HepG2 (cell line): ENCODE measurements at regions not wholly inside any gene's neighbourhood (a gene's known extent, or its start where the extent isn't known, plus 50 kb on each side); places are given as distances from the start of the nearest gene placed in this dataset.
A peak's percentile ranks its signal among the peaks of the same experiment; 100 is the strongest.

Experiments used
- ATAC-seq: fragments of 200-7000 bp; cut with Tn5 transposase; 3 replicates; pipeline ENCODE4 v1.9.1; 2020; ENCODE audit warnings: mild to moderate bottlenecking, moderate library complexity
- BruUV-seq: library from RNA; stranded (reverse); fragments of 400-500 nt; replicated peaks from 2 replicates; lab custom pipeline; 2021; lab: Mats Ljungman, UMichigan
- CTCF ChIA-PET: fragments of 300-600 bp; formaldehyde crosslinking; extraction: SDS; loops from one replicate; lab custom pipeline; 2021; ENCODE audit warnings: low total read pairs, inconsistent platforms, low intra/inter-chr PET ratio; lab: Yijun Ruan, JAX
- POLR2A ChIA-PET: fragments of 350-600 bp; sonication (Branson Sonifier 250); formaldehyde crosslinking; loops from one replicate; lab custom pipeline; 2020; ENCODE audit warnings: antibody characterized with exemption, inconsistent platforms; lab: Yijun Ruan, JAX
- DNase-seq: peaks from one replicate; pipeline ENCODE4 v3.0.0-alpha.2; 2015; ENCODE audit warnings: low spot score
- FAIRE-seq: peaks from 3 replicates; lab custom pipeline; 2011; peaks lifted over from hg19 to GRCh38; lab: Jason Lieb, UNC
- H2AFZ ChIP-seq: one replicate; pipeline ENCODE4 v1.6.1; 2011; ENCODE audit warnings: low read length, inconsistent platforms
- H3K27ac ChIP-seq: fragments of 300-600 bp; 3 replicates; pipeline ENCODE4 v1.8.0; 2011; ENCODE audit warnings: mixed run types, mild to moderate bottlenecking, mixed read lengths, low read length, inconsistent platforms; ENCODE audit not compliant: insufficient read depth; ENCODE audit errors: extremely low read length
- H3K27me3 ChIP-seq, 2 experiments: fragments of 200-600 bp in 1 of 2; 2 replicates in 1 of 2; 3 replicates in 1 of 2; pipeline versions ENCODE4 v1.6.0 to v1.8.0; 2011; ENCODE audit warnings: low read length in 2 of 2, mild to moderate bottlenecking in 2 of 2, moderate library complexity in 2 of 2, inconsistent platforms in 1 of 2; ENCODE audit not compliant: insufficient read depth in 2 of 2, control insufficient read depth in 1 of 2
- H3K36me3 ChIP-seq, 2 experiments: fragments of 200-600 bp in 1 of 2; replicated peaks in 1 of 2; 2 replicates in 1 of 2; 3 replicates in 1 of 2; pipeline versions ENCODE4 v1.5.1 to v1.8.0; 2011; ENCODE audit warnings: low read length in 2 of 2, inconsistent platforms in 1 of 2; ENCODE audit not compliant: insufficient read depth in 2 of 2, control insufficient read depth in 1 of 2
- H3K4me1 ChIP-seq: 2 replicates; pipeline ENCODE4 v1.5.1; 2012; ENCODE audit warnings: low read length, inconsistent platforms; ENCODE audit not compliant: insufficient read depth
- H3K4me2 ChIP-seq: 2 replicates; pipeline ENCODE4 v1.6.0; 2011; ENCODE audit warnings: low read depth, low read length, inconsistent platforms
- H3K4me3 ChIP-seq, 3 experiments: fragments of 200-600 bp in 1 of 3; sonication (generic), shearing (Covaris generic) in 1 of 3; replicated peaks in 1 of 3; 2 replicates each; pipeline ENCODE4 v1.5.1; 2011 to 2016; ENCODE audit warnings: low read length in 3 of 3, inconsistent platforms in 2 of 3, low read depth in 2 of 3, mild to moderate bottlenecking in 2 of 3, control low read depth in 1 of 3, mixed read lengths in 1 of 3; ENCODE audit not compliant: insufficient read depth in 1 of 3
- H3K79me2 ChIP-seq: one replicate; pipeline ENCODE4 v1.6.1; 2011; ENCODE audit warnings: low read length, inconsistent platforms; ENCODE audit not compliant: insufficient read depth
- H3K9ac ChIP-seq: 2 replicates; pipeline ENCODE4 v1.6.0; 2011; ENCODE audit warnings: mild to moderate bottlenecking, low read depth, low read length, inconsistent platforms; ENCODE audit not compliant: insufficient read depth
- H3K9me3 ChIP-seq: 2 replicates; pipeline ENCODE4 v1.5.1; 2012; ENCODE audit warnings: mild to moderate bottlenecking, low read length
- H4K20me1 ChIP-seq: 2 replicates; pipeline ENCODE4 v1.6.0; 2011; ENCODE audit warnings: inconsistent platforms, mild to moderate bottlenecking, low read length, moderate library complexity; ENCODE audit not compliant: insufficient read depth
- DBP ChIP-seq: sonication (generic); formaldehyde crosslinking; IDR thresholded peaks from 2 replicates; pipeline ENCODE4 v1.4.0; 2020; ENCODE audit warnings: missing genetic modification reagents; ENCODE audit errors: not compliant biosample characterization
- IKZF4 ChIP-seq: sonication (generic); formaldehyde crosslinking; IDR thresholded peaks from 2 replicates; pipeline ENCODE4 v1.5.1; 2020; ENCODE audit warnings: borderline replicate concordance, mild to moderate bottlenecking, low read depth, missing genetic modification reagents; ENCODE audit errors: not compliant biosample characterization
- NFKBIZ ChIP-seq: IDR thresholded peaks from 2 replicates; pipeline ENCODE4 v1.6.1; 2018; ENCODE audit warnings: missing genetic modification reagents, missing compliant biosample characterization
- POLR2A ChIP-seq, 2 experiments: IDR thresholded peaks; 2 replicates each; pipeline ENCODE4 v1.6.1; 2011; ENCODE audit warnings: low read depth in 2 of 2, low read length in 2 of 2, mild to moderate bottlenecking in 1 of 2, moderate library complexity in 1 of 2; ENCODE audit not compliant: insufficient read depth in 1 of 2
- SALL2 ChIP-seq: sonication (generic); formaldehyde crosslinking; IDR thresholded peaks from 2 replicates; pipeline ENCODE4 v1.8.1; 2023; ENCODE audit warnings: mild to moderate bottlenecking, missing genetic modification reagents, inconsistent platforms
- WIZ ChIP-seq: sonication (generic); formaldehyde crosslinking; IDR thresholded peaks from 2 replicates; pipeline ENCODE4 v1.5.1; 2020; ENCODE audit warnings: mild to moderate bottlenecking, missing genetic modification reagents
- YEATS2 ChIP-seq: sonication (generic); formaldehyde crosslinking; IDR thresholded peaks from 2 replicates; pipeline ENCODE4 v1.4.0; 2020; ENCODE audit warnings: missing genetic modification reagents, borderline replicate concordance
- ZFX ChIP-seq: sonication (generic); formaldehyde crosslinking; IDR thresholded peaks from 2 replicates; pipeline ENCODE4 v1.4.0; 2020; ENCODE audit warnings: mild to moderate bottlenecking, low read depth, missing genetic modification reagents, moderate library complexity
- ZNF296 ChIP-seq: sonication (generic); formaldehyde crosslinking; conservative IDR thresholded peaks from 2 replicates; pipeline ENCODE4 v1.5.0; 2020; ENCODE audit warnings: mild to moderate bottlenecking, missing genetic modification reagents
- ZNF737 ChIP-seq: sonication (generic); formaldehyde crosslinking; IDR thresholded peaks from 2 replicates; pipeline ENCODE4 v1.5.0; 2020; ENCODE audit warnings: missing genetic modification reagents, mild to moderate bottlenecking, borderline replicate concordance
- WGBS: methylation state at CpG from one replicate; pipeline ENCODE4 v1.1.6; 2017; ENCODE audit warnings: low lambda C conversion rate; 5-methylcytosine and 5-hydroxymethylcytosine counted together
- in situ Hi-C: cut with HindIII; loops from 2 replicates; pipeline ENCODE4 v1.10.0; 2017; ENCODE audit warnings: low pct_unique_long_range_greater_than_20kb; ENCODE audit not compliant: extremely low pct_ligation_motif_present
- intact Hi-C: fragments of 100-400 bp; cut with micrococcal nuclease; formaldehyde crosslinking; loops from one replicate; pipeline ENCODE4 v1.10.0; 2022; ENCODE audit not compliant: unreplicated experiment
- TF ChIP-seq, protein P1 (sequence below): sonication (generic); formaldehyde crosslinking; IDR thresholded peaks from 2 replicates; pipeline ENCODE4 v1.4.0; 2020; ENCODE audit warnings: missing genetic modification reagents, borderline replicate concordance
- TF ChIP-seq, protein P2 (sequence below): sonication (generic); formaldehyde crosslinking; IDR thresholded peaks from 2 replicates; pipeline ENCODE4 v1.8.1; 2022; ENCODE audit warnings: low read depth, mild to moderate bottlenecking, missing genetic modification reagents
- TF ChIP-seq, protein P3 (sequence below): IDR thresholded peaks from 2 replicates; pipeline ENCODE4 v1.6.1; 2016; ENCODE audit warnings: mild to moderate bottlenecking
- TF ChIP-seq, protein P4 (sequence below): sonication (generic); formaldehyde crosslinking; IDR thresholded peaks from 2 replicates; pipeline ENCODE4 v1.5.1; 2020; ENCODE audit warnings: mild to moderate bottlenecking, missing genetic modification reagents, moderate library complexity

- ATAC-seq (no peak), FAIRE-seq (no peak), DNase-seq (no peak)
- Histone ChIP-seq H2AFZ (no peak overlapping the region), H3K4me2 (peak overlapping the region; percentile 80), H3K27ac (peak overlapping the region; percentile 76), H3K9ac (peak overlapping the region; percentile 31; the same call in 1 of the 2 replicates), H3K27me3 (no peaks in the 10 kb centered on the region), H3K9me3 (no peaks in the 10 kb centered on the region), H4K20me1 (no peaks in the 10 kb centered on the region), H3K79me2 (no peaks in the 10 kb centered on the region), H3K4me3 (peak overlapping the region in 1 of 3 experiments; percentile 59; a peak in 1 of 6 replicates), H3K36me3 (no peaks in the 10 kb centered on the region), H3K4me1 (peaks cover 83% of the 10 kb centered on the region)
- BruUV-seq: no TSS peak
- in situ Hi-C loops (no loop called here), intact Hi-C loops (no loop called here)
- CTCF ChIA-PET: no interaction called here
- 45% methylated on average over 2 of the region's 2 CpGs for WGBS
- POLR2A ChIA-PET: interaction anchor here (2.1 to 2.6 kb wide), 2 partner anchors 39 to 41 kb away, joined by 7 to 11 read pairs; no protein-coding TSS in a partner anchor
- TF ChIP-seq, protein P1, sequence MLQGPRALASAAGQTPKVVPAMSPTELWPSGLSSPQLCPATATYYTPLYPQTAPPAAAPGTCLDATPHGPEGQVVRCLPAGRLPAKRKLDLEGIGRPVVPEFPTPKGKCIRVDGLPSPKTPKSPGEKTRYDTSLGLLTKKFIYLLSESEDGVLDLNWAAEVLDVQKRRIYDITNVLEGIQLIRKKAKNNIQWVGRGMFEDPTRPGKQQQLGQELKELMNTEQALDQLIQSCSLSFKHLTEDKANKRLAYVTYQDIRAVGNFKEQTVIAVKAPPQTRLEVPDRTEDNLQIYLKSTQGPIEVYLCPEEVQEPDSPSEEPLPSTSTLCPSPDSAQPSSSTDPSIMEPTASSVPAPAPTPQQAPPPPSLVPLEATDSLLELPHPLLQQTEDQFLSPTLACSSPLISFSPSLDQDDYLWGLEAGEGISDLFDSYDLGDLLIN (CRISPR knock-in tag): no peak
- TF ChIP-seq YEATS2 (0 out of 2 replicates have a peak, but pooled peaks have one; percentile 7), ZNF296 (CRISPR knock-in tag) (no peak), WIZ (CRISPR knock-in tag) (peak; percentile 44; the same call in 1 of the 2 replicates), IKZF4 (CRISPR knock-in tag) (no peak), ZFX (CRISPR knock-in tag) (0 out of 2 replicates have a peak, but pooled peaks have one; percentile 3), ZNF737 (CRISPR knock-in tag) (no peak), POLR2A (IDR thresholded peaks at IDR 0.05; ENCODE audit: insufficient read depth in 1 of 2, low read depth in 2 of 2, low read length in 2 of 2) (no peak), DBP (CRISPR knock-in tag) (no peak), NFKBIZ (CRISPR knock-in tag) (peak; percentile 13; the same call in 1 of the 2 replicates), SALL2 (CRISPR knock-in tag) (no peak)
- TF ChIP-seq, protein P2, sequence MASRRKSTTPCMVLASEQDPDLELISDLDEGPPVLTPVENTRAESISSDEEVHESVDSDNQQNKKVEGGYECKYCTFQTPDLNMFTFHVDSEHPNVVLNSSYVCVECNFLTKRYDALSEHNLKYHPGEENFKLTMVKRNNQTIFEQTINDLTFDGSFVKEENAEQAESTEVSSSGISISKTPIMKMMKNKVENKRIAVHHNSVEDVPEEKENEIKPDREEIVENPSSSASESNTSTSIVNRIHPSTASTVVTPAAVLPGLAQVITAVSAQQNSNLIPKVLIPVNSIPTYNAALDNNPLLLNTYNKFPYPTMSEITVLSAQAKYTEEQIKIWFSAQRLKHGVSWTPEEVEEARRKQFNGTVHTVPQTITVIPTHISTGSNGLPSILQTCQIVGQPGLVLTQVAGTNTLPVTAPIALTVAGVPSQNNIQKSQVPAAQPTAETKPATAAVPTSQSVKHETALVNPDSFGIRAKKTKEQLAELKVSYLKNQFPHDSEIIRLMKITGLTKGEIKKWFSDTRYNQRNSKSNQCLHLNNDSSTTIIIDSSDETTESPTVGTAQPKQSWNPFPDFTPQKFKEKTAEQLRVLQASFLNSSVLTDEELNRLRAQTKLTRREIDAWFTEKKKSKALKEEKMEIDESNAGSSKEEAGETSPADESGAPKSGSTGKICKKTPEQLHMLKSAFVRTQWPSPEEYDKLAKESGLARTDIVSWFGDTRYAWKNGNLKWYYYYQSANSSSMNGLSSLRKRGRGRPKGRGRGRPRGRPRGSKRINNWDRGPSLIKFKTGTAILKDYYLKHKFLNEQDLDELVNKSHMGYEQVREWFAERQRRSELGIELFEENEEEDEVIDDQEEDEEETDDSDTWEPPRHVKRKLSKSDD (CRISPR knock-in tag): no peak
- TF ChIP-seq, protein P3, sequence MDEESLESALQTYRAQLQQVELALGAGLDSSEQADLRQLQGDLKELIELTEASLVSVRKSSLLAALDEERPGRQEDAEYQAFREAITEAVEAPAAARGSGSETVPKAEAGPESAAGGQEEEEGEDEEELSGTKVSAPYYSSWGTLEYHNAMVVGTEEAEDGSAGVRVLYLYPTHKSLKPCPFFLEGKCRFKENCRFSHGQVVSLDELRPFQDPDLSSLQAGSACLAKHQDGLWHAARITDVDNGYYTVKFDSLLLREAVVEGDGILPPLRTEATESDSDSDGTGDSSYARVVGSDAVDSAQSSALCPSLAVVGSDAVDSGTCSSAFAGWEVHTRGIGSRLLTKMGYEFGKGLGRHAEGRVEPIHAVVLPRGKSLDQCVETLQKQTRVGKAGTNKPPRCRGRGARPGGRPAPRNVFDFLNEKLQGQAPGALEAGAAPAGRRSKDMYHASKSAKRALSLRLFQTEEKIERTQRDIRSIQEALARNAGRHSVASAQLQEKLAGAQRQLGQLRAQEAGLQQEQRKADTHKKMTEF: 0 out of 2 replicates have a peak, but pooled peaks have one; percentile 13
- TF ChIP-seq, protein P4, sequence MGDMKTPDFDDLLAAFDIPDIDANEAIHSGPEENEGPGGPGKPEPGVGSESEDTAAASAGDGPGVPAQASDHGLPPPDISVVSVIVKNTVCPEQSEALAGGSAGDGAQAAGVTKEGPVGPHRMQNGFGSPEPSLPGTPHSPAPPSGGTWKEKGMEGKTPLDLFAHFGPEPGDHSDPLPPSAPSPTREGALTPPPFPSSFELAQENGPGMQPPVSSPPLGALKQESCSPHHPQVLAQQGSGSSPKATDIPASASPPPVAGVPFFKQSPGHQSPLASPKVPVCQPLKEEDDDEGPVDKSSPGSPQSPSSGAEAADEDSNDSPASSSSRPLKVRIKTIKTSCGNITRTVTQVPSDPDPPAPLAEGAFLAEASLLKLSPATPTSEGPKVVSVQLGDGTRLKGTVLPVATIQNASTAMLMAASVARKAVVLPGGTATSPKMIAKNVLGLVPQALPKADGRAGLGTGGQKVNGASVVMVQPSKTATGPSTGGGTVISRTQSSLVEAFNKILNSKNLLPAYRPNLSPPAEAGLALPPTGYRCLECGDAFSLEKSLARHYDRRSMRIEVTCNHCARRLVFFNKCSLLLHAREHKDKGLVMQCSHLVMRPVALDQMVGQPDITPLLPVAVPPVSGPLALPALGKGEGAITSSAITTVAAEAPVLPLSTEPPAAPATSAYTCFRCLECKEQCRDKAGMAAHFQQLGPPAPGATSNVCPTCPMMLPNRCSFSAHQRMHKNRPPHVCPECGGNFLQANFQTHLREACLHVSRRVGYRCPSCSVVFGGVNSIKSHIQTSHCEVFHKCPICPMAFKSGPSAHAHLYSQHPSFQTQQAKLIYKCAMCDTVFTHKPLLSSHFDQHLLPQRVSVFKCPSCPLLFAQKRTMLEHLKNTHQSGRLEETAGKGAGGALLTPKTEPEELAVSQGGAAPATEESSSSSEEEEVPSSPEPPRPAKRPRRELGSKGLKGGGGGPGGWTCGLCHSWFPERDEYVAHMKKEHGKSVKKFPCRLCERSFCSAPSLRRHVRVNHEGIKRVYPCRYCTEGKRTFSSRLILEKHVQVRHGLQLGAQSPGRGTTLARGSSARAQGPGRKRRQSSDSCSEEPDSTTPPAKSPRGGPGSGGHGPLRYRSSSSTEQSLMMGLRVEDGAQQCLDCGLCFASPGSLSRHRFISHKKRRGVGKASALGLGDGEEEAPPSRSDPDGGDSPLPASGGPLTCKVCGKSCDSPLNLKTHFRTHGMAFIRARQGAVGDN (CRISPR knock-in tag): peak; percentile 44; the same call in 1 of the 2 replicates
Measured at GRCh38 chr10:44196008-44196320, 188.9 kb downstream of the CXCL12 start.
